Upper lobe of left lung (tissue), 6 donors: ENCODE measurements at regions not wholly inside any gene's neighbourhood (a gene's known extent, or its start where the extent isn't known, plus 50 kb on each side); places are given as distances from the start of the nearest gene placed in this dataset.

Source experiments
- ATAC-seq, 2 donors: fragments of 200-7000 bp; cut with Tn5 transposase; one replicate each; pipeline ENCODE4 v1.9.1; 2022; ENCODE audit warnings: mild to moderate bottlenecking in 2 of 2, moderate library complexity in 2 of 2; ENCODE audit not compliant: low FRiP score in 2 of 2
- DNase-seq, 2 donors: peaks; one replicate each; pipeline ENCODE4 v3.0.0-alpha.2; 2019 to 2020
- H3K27ac ChIP-seq, 4 donors: fragments of 200-600 bp; sonication (generic); one replicate each; pipeline ENCODE4 v1.5.1; 2016 to 2019
- H3K27me3 ChIP-seq, 4 donors: fragments of 200-600 bp; sonication (generic); one replicate each; pipeline ENCODE4 v1.5.1; 2017 to 2019
- H3K36me3 ChIP-seq, 4 donors: fragments of 200-600 bp; sonication (generic); one replicate each; pipeline ENCODE4 v1.5.1; 2016 to 2019
- H3K4me1 ChIP-seq, 4 donors: fragments of 200-600 bp; sonication (generic); one replicate each; pipeline ENCODE4 v1.5.1; 2018 to 2019
- H3K4me3 ChIP-seq, 4 donors: fragments of 200-600 bp; sonication (generic); one replicate each; pipeline ENCODE4 v1.5.1; 2017 to 2019; ENCODE audit warnings: mild to moderate bottlenecking in 2 of 4, moderate library complexity in 1 of 4
- H3K9me3 ChIP-seq, 4 donors: fragments of 200-600 bp; sonication (generic); one replicate each; pipeline ENCODE4 v1.5.1; 2018 to 2019
- EP300 ChIP-seq, 4 donors: sonication (generic); formaldehyde crosslinking; IDR thresholded peaks; one replicate each; pipeline ENCODE4 v1.5.1; 2017; ENCODE audit warnings: antibody characterized with exemption in 4 of 4, control low read depth in 2 of 4
- POLR2A ChIP-seq, 4 donors: fragments of 450-650 bp; IDR thresholded peaks; one replicate each; pipeline ENCODE4 v1.5.1; 2016 to 2017; ENCODE audit warnings: antibody characterized with exemption in 4 of 4, mild to moderate bottlenecking in 2 of 4
- POLR2AphosphoS5 ChIP-seq, 2 donors: sonication (generic); formaldehyde crosslinking; IDR thresholded peaks; one replicate each; pipeline ENCODE4 v1.5.1; 2017; ENCODE audit warnings: antibody characterized with exemption in 2 of 2
- WGBS, 2 donors: methylation state at CpG; one replicate each; pipeline ENCODE4 v1.1.5; 2017 to 2018; 5-methylcytosine and 5-hydroxymethylcytosine counted together
- TF ChIP-seq, protein P1 (sequence below), 6 experiments: fragments of 450-650 bp in 4 of 6; fragments of 200-600 bp in 2 of 6; sonication (generic) in 2 of 6; IDR thresholded peaks; one replicate each; pipeline ENCODE4 v1.5.1; 2016 to 2019; ENCODE audit warnings: antibody characterized with exemption in 6 of 6
- donor health status: DM: no; HTN: no; CAD: no; lungs with moderate emphysema.
- donor health status: DM: no; HTN: yes; CAD: no; lungs with severe emphysema.

DNA sequence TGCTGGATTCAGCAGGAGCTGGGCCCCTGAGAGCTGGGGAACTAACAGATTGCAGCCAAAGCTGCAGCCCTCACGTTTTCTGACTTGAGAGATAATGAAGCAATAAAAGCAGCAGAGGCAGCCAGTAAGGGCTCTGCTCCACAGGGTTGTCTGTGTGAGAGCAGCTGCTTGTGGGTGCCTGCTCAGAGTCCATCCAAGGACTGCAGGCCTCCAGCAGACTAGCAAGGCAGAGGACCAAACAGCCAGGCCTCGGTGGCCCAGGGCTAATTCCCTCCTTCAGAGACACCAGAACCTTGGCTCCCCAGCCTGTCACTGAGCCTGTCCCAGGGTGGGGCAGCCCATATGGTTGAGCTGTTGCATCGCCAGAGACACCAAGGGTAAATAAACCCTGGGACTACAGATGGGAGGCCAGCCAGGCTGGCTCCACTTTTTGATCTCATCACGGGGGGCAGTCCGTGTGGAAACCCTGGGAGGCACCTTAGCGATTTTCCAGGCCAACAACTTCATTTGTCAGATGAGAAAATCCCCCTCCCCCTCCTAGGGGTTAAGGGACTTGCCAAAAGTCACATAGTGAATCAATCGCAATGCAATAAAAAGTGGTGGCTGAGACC, 229.2 kb downstream of the WDR11 start:
- TF ChIP-seq POLR2AphosphoS5 (IDR thresholded peaks at IDR 0.05) (no peak), POLR2A (IDR thresholded peaks at IDR 0.05) (no peak), EP300 (IDR thresholded peaks at IDR 0.05) (no peak)
- TF ChIP-seq, protein P1, sequence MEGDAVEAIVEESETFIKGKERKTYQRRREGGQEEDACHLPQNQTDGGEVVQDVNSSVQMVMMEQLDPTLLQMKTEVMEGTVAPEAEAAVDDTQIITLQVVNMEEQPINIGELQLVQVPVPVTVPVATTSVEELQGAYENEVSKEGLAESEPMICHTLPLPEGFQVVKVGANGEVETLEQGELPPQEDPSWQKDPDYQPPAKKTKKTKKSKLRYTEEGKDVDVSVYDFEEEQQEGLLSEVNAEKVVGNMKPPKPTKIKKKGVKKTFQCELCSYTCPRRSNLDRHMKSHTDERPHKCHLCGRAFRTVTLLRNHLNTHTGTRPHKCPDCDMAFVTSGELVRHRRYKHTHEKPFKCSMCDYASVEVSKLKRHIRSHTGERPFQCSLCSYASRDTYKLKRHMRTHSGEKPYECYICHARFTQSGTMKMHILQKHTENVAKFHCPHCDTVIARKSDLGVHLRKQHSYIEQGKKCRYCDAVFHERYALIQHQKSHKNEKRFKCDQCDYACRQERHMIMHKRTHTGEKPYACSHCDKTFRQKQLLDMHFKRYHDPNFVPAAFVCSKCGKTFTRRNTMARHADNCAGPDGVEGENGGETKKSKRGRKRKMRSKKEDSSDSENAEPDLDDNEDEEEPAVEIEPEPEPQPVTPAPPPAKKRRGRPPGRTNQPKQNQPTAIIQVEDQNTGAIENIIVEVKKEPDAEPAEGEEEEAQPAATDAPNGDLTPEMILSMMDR (IDR thresholded peaks at IDR 0.05) = no peak
- no peaks in the 10 kb centered on the region for H3K27me3 ChIP-seq
- H3K27ac ChIP-seq = no peak overlapping the region
- no peak overlapping the region for H3K4me3 ChIP-seq
- H3K36me3 ChIP-seq = no peaks in the 10 kb centered on the region
- DNase-seq (no peak), ATAC-seq (no peak)
- H3K9me3 ChIP-seq = no peaks in the 10 kb centered on the region
- WGBS, 2 donors = 31 to 59% methylated on average over 6 to 7 of the region's 7 CpGs
- peaks cover 6 to 41% (median 23%) of the 10 kb centered on the region in 4 donors for H3K4me1 ChIP-seq

DNA sequence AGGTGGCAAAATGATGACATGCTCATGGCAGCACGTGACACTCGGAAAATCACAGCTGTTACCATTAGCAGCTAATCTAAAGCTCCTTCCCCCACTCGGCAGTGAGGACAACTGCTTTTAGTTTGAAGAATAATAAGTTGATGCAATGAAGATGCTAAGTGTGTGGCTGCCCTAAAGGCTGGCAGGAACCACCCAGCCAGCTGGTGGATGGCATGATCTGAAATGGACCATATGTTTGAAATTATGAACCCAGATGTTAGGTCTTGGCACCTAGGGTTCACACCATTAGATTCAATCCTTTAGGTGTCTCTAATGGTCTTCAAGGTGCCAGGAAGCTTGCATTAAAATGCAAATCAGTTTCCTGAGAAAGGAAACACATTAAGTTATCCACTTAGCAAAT, 230.1 kb downstream of the WDR11 start:
- H3K36me3 ChIP-seq = no peaks in the 10 kb centered on the region
- TF ChIP-seq POLR2AphosphoS5 (IDR thresholded peaks at IDR 0.05) = no peak
- TF ChIP-seq, protein P1 (IDR thresholded peaks at IDR 0.05) = no peak
- no peak for TF ChIP-seq POLR2A (IDR thresholded peaks at IDR 0.05)
- TF ChIP-seq EP300 (IDR thresholded peaks at IDR 0.05) = no peak
- H3K9me3 ChIP-seq = no peaks in the 10 kb centered on the region
- DNase-seq (no peak), ATAC-seq (no peak)
- no peaks in the 10 kb centered on the region for H3K27me3 ChIP-seq
- WGBS, 2 donors = 74 to 81% methylated on average over 3 of the region's 3 CpGs
- no peak overlapping the region for H3K4me3 ChIP-seq
- H3K4me1 ChIP-seq = peaks cover 6 to 37% (median 19%) of the 10 kb centered on the region in 4 donors
- H3K27ac ChIP-seq = no peak overlapping the region

DNA sequence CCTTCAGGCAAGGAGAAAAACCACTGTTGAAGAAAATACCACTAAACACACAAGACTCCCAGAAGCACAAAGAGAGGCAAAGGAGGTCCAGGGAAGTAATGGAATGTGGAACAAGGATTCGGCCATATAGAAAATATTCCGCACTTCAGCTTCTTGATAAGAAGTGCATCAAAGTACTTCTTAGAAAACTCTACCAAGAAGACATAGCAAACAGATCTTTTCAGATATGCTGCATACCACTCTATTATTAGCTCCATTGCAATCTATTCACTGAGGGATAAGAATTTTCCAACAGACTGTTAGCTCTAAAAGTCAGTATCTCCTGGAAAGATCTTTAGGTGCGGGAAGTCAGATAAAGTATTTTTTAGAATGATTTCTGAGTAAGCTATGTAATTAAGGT, 231.8 kb downstream of the WDR11 start:
- TF ChIP-seq POLR2AphosphoS5 (IDR thresholded peaks at IDR 0.05) (no peak), POLR2A (IDR thresholded peaks at IDR 0.05) (no peak), EP300 (IDR thresholded peaks at IDR 0.05) (no peak)
- TF ChIP-seq, protein P1 (IDR thresholded peaks at IDR 0.05) = no peak
- Histone ChIP-seq H3K4me3 (no peak overlapping the region), H3K36me3 (no peaks in the 10 kb centered on the region), H3K4me1 (peaks cover 0 to 20% (median 7%) of the 10 kb centered on the region in 4 donors), H3K9me3 (no peaks in the 10 kb centered on the region), H3K27ac (no peak overlapping the region), H3K27me3 (no peaks in the 10 kb centered on the region)
- WGBS, 2 donors = 64 to 72% methylated on average over 3 of the region's 3 CpGs
- DNase-seq (no peak), ATAC-seq (no peak)

DNA sequence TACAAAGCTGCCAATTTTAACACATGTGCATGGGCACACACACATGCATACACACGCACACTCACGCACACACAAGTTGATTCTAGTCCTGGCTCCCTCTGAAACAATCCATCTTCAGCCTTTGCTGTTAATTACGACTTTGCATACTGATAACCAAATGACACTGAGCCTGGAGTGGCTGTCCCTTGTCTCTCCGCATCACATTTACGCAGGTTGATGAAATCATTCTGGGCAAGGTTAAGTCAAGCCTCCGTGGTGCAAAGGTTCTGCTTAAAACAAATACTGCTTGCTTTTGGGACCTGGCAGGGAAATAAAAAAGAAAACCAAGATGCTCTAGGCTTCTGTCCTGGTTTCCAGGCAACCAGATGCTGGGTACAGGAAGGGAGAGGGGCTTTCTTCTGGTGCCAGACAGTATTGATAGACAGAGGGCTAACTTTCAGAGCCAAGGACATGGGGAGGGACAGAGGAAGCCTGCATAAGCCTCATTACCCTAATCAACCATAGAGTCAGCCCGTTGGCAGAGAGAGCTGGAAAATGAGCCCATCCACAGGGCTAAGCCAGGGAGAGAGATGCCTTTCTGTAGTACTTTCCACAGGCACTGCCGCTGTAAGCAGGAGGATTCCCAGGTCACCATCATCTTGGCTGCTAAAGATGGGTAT, 233.0 kb downstream of the WDR11 start:
- TF ChIP-seq, protein P1 (IDR thresholded peaks at IDR 0.05) = no peak
- TF ChIP-seq POLR2AphosphoS5 (IDR thresholded peaks at IDR 0.05) = no peak
- TF ChIP-seq EP300 (IDR thresholded peaks at IDR 0.05) = no peak
- no peak for TF ChIP-seq POLR2A (IDR thresholded peaks at IDR 0.05)
- H3K27me3 ChIP-seq = no peaks in the 10 kb centered on the region

More for the DNA sequence above, 233.0 kb downstream of the WDR11 start:
- Histone ChIP-seq H3K27ac (no peak overlapping the region), H3K4me3 (no peak overlapping the region), H3K9me3 (no peaks in the 10 kb centered on the region), H3K4me1 (peaks cover 0 to 8% (median 2%) of the 10 kb centered on the region in 4 donors), H3K36me3 (no peaks in the 10 kb centered on the region)
- no peak for ATAC-seq
- 75 to 79% methylated on average over 6 to 8 of the region's 8 CpGs for WGBS, 2 donors
- no peak for DNase-seq
